Choroid plexus epithelial cell (primary cell): ENCODE measurements at regions not wholly inside any gene's neighbourhood (a gene's known extent, or its start where the extent isn't known, plus 50 kb on each side); places are given as distances from the start of the nearest gene placed in this dataset.

Source experiments
- DNase-seq: peaks from one replicate; pipeline ENCODE4 v3.0.0-alpha.2; 2010; ENCODE audit warnings: low read depth
- H3K4me3 ChIP-seq: 2 replicates; pipeline ENCODE4 v1.5.1; 2011; ENCODE audit warnings: low read depth, mild to moderate bottlenecking, control low read depth, low read length, moderate library complexity
- CTCF ChIP-seq: conservative IDR thresholded peaks from 2 replicates; pipeline ENCODE4 v1.5.1; 2011; ENCODE audit warnings: low read depth, mild to moderate bottlenecking, control low read depth, inconsistent platforms, low read length, moderate library complexity

GRCh38 chr15:100765467-100766241, 114.0 kb upstream of the ALDH1A3 start:
- TF ChIP-seq CTCF: peak; percentile 32
- no peak for DNase-seq
- H3K4me3 ChIP-seq: no peak overlapping the region

GRCh38 chr15:100766243-100767000, 113.2 kb upstream of the ALDH1A3 start:
- no peak for TF ChIP-seq CTCF
- DNase-seq: no peak
- H3K4me3 ChIP-seq: no peak overlapping the region

GRCh38 chr15:100767001-100767825, 112.4 kb upstream of the ALDH1A3 start:
- no peak for TF ChIP-seq CTCF
- H3K4me3 ChIP-seq: no peak overlapping the region
- no peak for DNase-seq

- DNase-seq: no peak
- TF ChIP-seq CTCF: no peak
- no peak overlapping the region for H3K4me3 ChIP-seq
Measured at GRCh38 chr15:100768501-100768931, 111.1 kb upstream of the ALDH1A3 start.

GRCh38 chr15:100769043-100769974, 110.3 kb upstream of the ALDH1A3 start:
- TF ChIP-seq CTCF: no peak
- no peak overlapping the region for H3K4me3 ChIP-seq
- DNase-seq: no peak

GRCh38 chr15:100769975-100770340, 109.7 kb upstream of the ALDH1A3 start:
- no peak overlapping the region for H3K4me3 ChIP-seq
- no peak for TF ChIP-seq CTCF
- DNase-seq: no peak
